ENCODE measurements at regions not wholly inside any gene's neighbourhood (a gene's known extent, or its start where the extent isn't known, plus 50 kb on each side); places are given as distances from the start of the nearest gene placed in this dataset.
"Not testable (repeated sequence)": the region's sequence is repeated elsewhere in the genome, so short reads cannot be mapped to it uniquely, and the experiment has no call there.

DNA sequence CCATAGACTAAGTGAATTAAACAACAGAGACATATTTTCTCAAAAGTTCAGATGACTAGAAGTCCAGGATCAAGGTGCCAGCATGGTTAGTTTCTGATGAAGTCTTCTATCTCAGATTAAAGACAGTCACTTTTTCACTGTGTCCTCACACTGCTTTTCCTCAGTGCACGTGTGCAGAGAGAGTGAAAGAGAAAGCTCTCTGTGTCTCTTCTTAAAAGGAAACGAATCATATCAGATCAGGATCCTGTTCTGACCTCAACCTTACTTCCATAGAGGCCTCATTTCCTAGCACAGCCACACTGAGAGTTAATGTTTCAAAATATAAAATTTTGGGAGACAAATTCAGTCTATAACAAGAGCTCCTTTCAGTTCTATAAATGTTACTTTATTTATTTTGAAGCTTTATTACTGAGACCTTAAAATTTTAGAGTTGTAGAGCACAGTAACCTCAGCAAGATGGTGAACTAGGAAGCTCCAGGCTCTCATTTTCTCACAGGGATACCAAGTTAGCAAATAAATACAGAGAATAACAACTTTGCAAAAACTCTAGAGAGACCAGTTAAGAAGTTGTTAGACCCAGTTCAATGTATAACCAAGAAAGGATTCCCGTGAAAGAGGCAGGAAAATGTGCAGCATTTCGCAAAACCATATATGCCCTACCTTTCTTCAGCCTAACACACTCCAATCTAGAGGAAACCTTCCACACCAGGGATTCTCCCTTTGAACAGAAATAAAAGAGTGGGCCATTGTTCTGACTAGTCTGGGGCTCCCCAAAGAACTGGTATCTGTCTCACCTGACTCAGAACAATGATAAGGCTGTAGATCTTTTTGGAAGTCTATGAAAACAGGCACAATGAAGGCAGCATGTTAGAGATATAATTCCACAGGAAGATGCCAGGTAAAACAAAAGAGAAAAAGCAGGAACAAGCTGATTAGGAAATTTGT, 372.2 kb downstream of the MRPL39 start:
- no peak for DNase-seq

DNA sequence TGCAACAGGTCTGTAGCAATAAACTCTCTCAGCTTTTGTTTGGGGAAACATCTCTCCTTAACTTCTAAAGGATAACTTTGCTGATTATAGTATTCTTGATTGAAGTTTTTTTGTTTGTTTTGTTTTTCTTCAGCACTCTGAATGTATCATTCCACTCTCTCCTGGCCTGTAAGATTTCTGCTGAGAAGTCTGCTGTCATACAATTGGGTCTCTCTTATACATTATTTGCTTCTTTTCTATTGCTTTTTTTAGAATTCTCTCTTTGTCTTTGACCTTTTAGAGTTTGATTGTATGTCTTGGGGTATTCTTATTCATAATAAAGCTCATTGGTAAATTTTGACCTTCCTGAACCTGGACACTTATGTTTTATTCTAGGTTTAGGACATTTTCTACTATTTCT, 386.3 kb downstream of the MRPL39 start:
- DNase-seq = no peak

DNA sequence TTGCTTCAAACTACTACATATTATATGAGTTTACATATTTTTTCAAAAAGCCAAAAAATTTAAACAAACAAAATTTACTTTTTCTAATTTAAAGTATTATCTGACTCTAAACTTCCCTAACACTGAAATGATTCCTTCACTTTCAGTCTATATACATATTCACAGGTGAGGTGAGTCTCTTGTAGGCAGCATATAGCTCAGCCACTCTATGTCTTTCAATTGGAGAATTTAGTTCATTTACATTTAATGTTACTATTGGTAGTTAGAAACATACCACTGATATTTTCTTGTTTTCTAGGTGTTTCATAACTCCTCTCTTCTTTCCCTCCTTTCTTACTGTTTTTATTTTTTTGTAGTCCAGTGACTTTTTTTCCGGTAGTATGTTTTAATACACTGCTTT, 387.1 kb downstream of the MRPL39 start:
- DNase-seq = no peak

DNA sequence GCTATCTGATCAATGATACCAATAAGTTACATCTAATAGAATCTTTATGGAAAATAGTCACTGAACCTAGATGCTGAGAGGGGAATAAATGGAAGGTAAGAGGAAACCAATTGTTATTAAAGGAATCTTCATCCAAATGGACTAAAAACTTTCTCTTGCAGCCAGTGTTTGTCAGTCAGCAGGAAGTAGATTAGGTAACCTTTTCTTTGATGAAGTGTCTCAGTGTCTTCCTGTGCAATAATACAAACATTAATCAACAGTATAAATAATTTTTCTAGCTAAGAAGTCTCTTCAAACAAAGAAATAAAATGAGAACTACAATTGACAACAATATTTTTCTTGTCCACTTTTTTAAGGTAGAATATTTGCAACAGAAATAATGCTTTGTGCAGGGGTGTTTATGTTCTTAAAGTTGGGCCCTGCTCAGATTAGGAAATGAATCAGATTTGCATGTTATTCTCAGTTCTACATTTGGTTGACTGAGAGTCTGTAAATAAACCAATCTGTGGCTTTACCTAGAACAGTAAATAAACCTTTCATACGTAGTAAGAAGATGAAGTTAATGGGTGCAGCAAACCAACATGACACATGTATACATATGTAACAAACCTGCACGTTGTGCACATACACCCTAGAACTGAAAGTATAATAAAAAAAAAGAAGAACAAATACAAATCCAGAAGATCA, 391.4 kb downstream of the MRPL39 start:
- DNase-seq = no peak

DNA sequence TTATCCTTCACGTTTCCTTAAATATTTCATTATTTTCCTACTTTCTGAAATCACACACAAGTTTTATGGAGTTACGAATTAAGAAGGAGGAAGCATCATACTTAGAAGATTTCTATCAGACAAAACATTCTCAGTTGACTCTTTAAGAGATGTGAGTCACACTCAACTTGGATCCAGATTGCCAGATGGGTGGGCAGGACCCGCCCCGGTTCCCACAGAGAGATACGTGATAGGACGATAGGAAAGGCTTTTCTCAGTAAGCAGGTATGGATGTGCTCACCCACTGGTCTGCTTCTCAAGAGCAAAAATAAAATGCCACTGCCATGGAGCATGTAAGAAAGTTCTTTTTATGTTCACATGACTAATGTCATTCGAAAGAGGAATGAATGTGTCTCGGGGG, 392.6 kb downstream of the MRPL39 start:
- no peak for DNase-seq

DNA sequence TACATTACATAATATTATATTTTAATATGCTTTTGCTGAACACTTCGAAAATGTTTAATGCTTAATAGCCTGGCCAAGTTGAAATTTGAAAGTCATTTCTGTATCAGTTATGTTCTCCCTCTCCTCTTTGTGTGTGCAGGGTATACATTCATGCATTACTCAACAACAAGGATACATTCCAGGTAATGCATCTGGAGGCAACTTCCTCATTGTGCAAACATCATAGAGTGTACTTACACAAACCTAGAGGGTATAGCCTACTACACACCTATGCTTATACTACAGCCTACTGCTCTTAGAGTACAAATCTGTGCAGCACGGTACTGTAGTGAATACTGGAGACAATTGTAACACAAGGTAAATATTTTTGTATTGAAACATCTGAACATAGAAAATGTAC, 407.3 kb downstream of the MRPL39 start:
- DNase-seq = no peak

DNA sequence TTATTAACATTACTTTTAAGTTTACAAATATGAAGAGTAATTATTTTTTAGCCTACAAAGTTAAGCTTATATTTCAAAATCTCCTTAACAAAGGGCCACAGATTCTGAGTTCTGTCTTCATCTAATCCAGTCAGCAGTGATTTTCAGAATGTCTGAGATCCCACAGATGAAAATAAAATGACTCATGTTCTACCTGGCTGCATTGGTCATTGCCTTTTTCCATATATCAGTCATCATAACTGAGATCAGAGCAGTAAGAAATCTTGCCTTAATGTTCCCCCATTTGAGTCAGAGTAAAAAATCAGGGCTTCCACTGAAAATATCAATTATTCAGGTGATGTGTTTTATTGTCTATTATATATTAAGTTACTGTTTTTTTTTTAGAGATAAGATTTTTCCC, 416.1 kb downstream of the MRPL39 start:
- no peak for DNase-seq

DNA sequence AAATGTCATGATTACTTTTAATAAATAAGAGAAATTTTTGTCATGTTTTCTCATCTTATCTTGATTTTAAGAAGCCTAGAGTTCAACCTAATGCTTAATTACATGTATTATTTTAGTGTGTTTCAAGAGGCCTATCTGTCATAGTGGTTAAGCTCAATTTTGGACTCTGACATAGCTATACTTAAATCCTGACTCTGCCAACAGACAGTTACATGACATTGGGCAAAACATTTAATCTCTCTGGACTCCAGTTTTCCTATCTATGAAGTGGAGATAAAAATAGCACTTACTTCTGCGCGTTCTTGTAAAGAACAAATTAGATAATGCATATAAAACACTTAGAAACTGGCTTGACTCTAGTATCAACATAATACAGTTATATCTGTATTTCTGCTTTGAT, 417.8 kb downstream of the MRPL39 start:
- DNase-seq = no peak

DNA sequence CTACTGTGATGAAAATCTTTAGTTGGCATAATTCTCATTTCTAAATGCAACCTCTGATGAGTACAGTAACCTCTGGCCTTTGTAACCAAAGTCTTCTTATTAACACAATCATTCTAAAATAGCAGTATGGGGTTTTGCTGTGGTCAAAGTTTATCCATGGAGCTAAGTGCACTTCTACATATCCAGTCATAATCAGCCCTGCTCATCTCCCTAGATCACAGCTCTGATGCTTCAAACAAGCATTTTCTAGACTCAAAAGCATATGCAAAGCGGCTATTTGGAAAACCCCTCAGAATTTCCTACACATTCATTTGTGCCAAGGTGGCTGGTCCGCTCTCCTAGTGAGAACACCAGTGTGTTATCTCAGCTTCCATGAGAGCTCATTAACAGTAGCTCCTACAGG, 418.6 kb downstream of the MRPL39 start:
- no peak for DNase-seq

DNA sequence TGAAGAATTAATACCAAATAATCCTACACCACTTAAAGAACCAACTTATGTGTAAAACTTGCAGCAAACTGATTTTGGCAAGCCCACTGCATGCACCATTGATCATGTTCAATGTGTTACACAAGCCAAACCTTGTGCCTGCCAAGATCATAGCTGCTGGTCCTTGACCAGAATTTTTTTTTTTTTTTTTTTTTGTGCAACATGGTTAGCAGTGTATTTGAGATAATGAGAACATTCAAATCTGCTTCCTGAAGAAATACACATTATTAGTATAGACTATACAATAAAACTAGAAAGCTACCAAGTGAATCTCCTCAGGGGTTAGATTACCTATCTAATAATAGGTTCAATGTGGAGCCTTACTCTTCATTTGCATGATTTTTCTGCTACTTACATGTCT, 421.0 kb downstream of the MRPL39 start:
- no peak for DNase-seq

DNA sequence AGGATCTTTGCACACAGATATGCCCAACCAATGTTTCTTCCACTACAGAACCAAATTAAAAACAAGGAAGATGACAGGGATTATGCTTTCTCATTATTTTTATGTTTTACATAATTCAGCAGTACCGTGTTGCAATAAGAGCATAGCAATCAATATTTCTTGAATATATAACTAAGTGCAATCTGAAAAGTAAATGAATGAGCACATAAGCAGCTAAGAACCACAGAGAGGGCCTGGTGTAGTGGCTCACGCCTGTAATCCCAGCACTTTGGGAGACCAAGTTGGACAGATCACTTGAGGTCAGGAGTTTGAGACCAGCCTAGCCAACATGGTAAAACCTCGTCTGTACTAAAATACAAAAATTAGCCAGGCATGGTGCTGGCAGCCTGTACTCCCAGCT, 423.7 kb downstream of the MRPL39 start:
- no peak for DNase-seq

DNA sequence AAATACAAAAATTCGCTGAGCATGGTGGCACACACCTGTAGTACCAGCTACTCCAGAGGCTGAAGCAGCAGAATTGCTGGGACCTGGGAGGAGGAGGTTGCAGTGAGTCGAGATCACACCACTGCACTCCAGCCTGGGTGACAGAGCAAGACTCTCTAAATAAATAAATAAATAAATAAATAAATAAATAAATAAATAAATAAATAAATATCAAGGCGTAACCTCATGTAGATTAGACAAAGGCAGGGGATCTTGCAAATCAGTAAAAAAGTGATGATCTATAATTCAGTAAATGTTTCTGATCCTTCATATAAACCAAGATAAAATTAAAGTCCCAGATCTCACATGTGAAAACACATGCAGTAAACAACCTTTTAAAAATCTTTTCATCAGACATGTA, 425.6 kb downstream of the MRPL39 start:
- DNase-seq = not testable (repeated sequence)

DNA sequence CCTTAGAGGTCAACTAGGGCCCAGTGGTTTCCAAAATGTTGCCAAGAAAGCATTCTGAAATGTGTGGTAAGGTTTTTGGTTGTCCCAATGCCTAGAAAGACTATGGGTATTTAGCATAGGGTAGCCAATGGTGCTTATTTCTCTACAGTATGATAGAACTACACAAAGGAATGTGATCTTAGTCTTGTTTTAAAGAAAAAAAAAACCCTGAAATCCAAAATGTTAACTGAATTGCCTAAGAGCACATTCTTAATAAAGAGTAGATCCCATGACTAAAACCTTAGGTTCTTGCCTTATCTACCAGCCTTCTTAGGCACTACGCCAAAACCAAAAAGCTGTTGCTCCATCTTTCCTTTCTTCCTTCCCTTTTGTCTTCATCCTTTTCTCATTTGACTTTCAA, 428.2 kb downstream of the MRPL39 start:
- DNase-seq = no peak

DNA sequence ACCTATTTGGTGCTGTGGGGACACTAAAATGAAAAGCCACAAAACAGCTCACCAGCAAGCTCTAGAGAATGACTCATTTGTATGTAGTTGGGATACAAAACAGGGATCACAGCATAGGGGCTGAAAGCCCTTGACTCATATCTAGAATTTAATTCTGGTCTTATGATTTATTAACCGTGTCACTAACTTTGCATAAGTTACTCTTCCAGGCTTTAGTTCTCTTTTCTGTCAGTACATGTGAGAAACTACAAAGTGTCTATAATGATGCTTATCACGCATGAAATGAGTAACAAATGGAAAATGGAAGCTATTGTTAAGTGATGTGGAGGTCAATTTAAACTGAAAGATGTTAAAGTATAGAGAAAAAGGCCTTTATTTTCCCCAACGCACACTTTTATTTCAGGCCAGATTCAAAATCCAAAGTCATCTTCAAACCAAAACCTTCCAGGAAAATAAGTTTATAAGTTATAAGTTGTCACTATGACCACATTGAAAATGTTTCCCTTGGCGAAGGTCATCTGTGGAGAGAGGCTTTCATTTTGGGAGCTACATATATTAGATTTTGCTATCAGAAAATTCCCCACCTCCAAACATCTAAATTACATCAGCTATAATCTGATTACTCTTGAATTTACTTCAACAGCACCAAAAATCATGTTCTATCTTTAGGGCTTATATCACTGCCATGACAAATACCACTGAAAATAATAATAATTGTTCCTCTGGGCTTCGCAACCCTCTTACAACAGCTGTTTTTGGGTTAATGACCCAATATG, 430.5 kb downstream of the MRPL39 start:
- DNase-seq = no peak

DNA sequence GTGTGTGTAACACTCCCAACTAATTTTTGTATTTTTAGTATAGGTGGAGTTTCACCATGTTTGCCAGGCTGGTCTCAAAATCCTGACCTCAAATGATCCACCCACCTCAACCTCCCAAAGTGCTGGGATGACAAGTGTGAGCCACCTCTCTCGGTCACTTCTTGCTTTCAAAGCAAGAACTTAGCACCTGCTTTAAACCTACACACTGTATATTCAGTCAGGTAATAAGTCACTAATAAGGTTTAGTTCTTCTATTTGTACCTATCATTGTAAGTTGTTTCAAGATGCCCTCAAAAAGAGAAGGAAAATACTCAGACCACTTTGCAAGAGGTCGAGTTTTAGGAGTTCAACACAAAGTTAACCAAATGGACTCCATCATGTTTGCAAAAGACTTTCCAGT, 431.3 kb downstream of the MRPL39 start:
- no peak for DNase-seq

DNA sequence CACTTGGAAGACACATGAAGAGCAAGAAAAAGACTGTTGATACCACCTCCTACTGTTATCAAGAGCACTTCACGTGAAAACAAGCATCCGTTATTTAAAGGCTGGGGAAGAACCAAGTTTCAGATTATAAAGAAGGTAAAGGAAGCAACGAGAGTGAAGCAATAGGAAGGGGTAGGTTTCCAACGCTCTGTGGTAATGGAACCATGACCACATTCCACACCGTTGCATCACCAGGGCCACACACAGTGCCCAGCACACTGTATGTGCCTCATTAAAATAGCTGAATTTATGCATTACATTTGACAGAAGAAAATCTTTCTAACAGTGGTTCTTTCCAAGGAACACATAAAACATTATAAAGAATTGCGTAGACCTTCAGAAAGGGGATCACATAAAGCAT, 435.8 kb downstream of the MRPL39 start:
- no peak for DNase-seq

DNA sequence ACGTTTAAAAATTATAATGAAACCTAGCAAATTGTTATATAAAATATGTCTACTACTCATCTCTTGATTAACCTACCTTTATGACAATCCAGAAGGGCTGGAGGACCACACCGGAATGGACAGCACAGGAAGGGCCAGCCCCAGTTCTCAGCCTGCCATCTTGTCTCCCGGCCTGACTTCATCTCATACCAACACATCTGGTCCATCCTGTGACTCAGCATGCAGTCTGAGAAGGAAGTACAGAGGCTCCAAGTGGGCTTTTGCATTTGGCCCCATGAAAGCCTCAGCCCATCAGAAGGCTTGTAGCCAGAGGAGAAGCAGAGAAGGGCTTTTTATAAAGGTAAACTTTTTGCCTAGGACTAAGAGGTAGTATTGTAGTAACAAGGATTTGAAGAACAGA, 436.6 kb downstream of the MRPL39 start:
- DNase-seq = no peak

DNA sequence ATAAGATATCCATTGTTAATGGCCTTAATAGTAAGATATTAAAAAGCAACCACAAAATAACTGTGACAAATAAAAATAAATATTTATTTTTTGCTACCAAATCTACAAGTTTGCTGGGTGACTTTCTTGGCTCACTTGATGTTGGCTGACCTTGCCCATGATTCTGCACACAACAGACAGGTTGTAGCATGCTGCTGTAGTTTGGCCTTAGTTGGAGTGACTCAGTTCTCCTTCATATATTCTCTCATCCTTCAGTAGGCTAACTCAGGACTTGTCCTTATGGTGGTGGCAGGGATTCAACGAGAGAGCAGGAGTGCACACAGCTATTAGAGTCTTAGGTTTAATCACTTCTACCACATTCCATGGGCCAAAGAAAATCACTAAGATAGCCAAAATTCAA, 437.9 kb downstream of the MRPL39 start:
- DNase-seq = no peak

DNA sequence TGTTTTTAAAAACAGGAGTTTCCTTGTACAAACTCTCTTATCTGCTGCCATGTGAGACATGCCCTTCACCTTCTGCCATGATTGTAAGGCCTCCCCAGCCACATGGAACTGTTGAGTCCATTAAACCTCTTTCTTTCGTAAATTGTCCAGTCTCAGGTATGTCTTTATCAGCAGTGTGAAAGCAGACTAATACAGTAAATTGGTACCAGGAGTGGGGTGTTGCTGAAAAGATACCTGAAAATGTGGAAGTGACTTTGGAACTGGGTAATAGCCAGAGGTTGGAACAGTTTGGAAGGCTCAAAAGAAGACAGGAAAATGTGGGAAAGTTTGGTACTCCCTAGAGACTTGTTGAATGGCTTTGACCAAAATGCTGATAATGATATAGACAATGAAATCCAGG, 440.4 kb downstream of the MRPL39 start:
- not testable (repeated sequence) for DNase-seq

DNA sequence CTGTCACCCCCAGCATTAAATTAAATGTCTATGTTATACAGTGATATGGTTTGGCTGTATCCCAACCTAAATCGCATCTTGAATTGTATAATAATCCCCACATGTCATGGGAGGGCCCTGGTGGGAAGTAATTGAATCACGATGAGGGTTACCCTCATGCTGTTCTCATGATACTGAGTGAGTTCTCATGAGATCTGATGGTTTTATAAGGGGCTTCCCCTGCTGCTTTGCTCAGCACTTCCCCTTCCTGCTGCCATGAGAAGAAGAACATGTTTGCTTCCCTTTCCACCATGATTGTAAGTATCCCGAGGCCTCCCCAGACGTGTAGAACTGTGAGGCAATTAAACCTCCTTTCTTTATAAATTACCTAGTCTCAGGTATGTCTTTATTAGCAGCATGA, 445.7 kb downstream of the MRPL39 start:
- no peak for DNase-seq

DNA sequence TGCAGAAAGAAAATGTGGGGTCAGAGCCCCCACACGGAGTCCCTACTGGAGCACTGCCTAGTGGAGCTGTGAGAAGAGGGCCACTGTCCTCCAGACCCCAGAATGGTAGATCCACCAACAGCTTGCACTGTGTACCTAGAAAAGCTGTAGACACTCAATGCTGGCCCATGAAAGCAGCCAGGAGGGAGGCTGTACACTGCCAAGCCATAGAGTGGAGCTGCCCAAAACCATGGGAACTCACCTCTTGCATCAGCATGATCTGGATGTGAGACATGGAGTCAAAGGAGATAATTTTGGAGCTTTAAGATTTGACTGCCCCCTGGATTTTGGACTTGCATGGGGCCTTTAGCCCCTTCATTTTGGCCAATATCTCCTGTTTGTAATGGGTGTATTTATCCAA, 452.3 kb downstream of the MRPL39 start:
- DNase-seq = not testable (repeated sequence)

DNA sequence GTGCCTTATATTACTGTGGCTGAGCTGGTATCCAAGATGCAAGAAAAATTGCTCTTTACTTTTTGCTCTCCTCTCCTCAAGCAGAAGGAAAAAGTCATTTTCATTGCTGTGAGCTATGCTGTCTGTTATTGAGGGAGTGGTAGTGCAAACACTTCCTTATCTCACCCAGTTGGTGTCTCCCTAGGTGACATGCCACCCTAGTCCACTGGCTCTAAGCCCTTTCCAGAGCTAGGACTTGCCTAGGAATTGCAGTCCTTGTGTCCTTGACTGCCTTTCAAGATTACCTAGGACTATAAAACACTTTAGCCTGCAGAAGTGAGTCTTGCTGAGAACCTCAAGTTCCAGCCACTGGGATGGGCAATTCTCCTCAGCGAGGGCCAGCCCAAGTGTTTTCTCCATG, 458.3 kb downstream of the MRPL39 start:
- DNase-seq = no peak

DNA sequence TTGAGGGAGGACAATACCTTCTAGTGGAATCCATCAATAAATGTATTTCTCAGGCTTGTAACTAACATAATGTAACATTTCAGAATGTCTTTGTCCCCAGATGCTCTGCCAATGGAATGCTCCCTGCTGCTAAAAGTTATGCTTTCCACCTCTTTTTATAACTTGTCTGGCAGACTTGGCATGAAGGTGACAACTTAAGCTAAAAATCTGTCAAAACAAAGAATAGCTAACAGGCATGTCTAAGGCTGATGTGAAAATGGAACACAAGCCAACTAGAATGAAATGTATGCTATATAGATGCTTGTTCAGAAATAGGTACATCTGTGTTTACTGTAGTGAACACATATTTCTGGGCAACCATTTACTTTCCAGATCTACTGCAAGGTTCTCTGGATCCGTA, 467.9 kb downstream of the MRPL39 start:
- DNase-seq = no peak

All from hindlimb muscle (tissue), 1 donor.